Testis (tissue), 2 donors: ENCODE measurements at regions not wholly inside any gene's neighbourhood (a gene's known extent, or its start where the extent isn't known, plus 50 kb on each side); places are given as distances from the start of the nearest gene placed in this dataset.

Experiments used
- POLR2A ChIP-seq: fragments of 450-650 bp; IDR thresholded peaks from one replicate; pipeline ENCODE4 v1.6.1; 2017; ENCODE audit warnings: antibody characterized with exemption, mild to moderate bottlenecking, moderate library complexity
- TF ChIP-seq, protein P1 (sequence below), 3 experiments: fragments of 450-650 bp in 2 of 3; fragments of 200-600 bp in 1 of 3; sonication (generic) in 1 of 3; IDR thresholded peaks; one replicate each; pipeline ENCODE4 v1.5.1; 2016 to 2019; ENCODE audit warnings: antibody characterized with exemption in 3 of 3, mild to moderate bottlenecking in 2 of 3, moderate library complexity in 1 of 3

DNA sequence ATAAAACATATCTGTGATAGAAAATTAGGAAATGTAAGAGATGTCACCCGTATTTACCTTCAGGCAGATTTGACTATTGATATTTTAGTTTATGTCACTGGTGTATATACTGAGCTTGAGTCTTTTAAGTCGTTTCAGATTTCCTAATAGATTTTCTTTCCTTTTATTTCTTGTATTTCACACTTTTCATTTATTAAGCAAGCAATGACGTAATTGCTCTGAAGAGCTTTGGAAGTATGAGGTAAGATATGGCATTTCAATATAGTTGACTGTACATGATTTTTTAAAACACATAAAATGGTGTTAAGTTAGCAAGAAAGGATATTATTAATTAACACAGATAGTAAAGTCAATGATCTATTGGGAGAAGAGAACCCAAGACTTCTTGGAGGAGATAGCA is 652.6 kb downstream of the SORCS1 start:
- TF ChIP-seq, protein P1, sequence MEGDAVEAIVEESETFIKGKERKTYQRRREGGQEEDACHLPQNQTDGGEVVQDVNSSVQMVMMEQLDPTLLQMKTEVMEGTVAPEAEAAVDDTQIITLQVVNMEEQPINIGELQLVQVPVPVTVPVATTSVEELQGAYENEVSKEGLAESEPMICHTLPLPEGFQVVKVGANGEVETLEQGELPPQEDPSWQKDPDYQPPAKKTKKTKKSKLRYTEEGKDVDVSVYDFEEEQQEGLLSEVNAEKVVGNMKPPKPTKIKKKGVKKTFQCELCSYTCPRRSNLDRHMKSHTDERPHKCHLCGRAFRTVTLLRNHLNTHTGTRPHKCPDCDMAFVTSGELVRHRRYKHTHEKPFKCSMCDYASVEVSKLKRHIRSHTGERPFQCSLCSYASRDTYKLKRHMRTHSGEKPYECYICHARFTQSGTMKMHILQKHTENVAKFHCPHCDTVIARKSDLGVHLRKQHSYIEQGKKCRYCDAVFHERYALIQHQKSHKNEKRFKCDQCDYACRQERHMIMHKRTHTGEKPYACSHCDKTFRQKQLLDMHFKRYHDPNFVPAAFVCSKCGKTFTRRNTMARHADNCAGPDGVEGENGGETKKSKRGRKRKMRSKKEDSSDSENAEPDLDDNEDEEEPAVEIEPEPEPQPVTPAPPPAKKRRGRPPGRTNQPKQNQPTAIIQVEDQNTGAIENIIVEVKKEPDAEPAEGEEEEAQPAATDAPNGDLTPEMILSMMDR (IDR thresholded peaks at IDR 0.05), result no peak
- TF ChIP-seq POLR2A, result no peak
